Hepatocyte (in vitro differentiated cells): ENCODE measurements at regions not wholly inside any gene's neighbourhood (a gene's known extent, or its start where the extent isn't known, plus 50 kb on each side); places are given as distances from the start of the nearest gene placed in this dataset.

Experiments
- EZH2 ChIP-seq: fragments of 200-600 bp; sonication (generic); IDR thresholded peaks from 2 replicates; pipeline ENCODE4 v1.6.1; 2016; ENCODE audit warnings: antibody characterized with exemption, mild to moderate bottlenecking, borderline replicate concordance
- EZH2phosphoT487 ChIP-seq: fragments of 200-600 bp; sonication (generic); IDR thresholded peaks from one replicate; pipeline ENCODE4 v1.6.1; 2018; ENCODE audit warnings: antibody characterized with exemption, mild to moderate bottlenecking, low read depth, moderate library complexity; ENCODE audit not compliant: unreplicated experiment, severe bottlenecking
- TF ChIP-seq, protein P1 (sequence below): fragments of 200-600 bp; sonication (generic); IDR thresholded peaks from 2 replicates; pipeline ENCODE4 v1.5.1; 2016; ENCODE audit warnings: antibody characterized with exemption, mild to moderate bottlenecking; ENCODE audit not compliant: poor library complexity

DNA sequence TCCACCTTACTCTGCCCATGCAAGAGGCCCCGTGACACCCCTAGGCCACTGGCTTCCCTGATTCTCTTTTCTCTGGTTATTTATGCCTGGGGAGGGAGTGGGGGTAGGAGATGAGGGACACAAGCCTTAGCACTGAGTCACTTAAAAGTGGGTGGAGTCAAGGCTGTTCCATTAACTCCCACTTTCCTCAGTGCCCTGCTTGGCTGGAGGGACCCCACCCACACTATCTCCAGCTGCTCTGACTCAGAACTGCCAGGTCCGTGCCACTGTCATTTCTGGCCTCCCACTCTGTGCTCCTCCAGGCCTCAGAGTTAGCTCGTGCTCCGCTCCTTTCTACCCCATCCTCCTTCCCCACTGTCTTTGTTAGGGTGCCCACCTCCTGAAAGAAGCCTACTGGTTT is 113.4 kb upstream of the UQCRFS1 start:
- TF ChIP-seq, protein P1, sequence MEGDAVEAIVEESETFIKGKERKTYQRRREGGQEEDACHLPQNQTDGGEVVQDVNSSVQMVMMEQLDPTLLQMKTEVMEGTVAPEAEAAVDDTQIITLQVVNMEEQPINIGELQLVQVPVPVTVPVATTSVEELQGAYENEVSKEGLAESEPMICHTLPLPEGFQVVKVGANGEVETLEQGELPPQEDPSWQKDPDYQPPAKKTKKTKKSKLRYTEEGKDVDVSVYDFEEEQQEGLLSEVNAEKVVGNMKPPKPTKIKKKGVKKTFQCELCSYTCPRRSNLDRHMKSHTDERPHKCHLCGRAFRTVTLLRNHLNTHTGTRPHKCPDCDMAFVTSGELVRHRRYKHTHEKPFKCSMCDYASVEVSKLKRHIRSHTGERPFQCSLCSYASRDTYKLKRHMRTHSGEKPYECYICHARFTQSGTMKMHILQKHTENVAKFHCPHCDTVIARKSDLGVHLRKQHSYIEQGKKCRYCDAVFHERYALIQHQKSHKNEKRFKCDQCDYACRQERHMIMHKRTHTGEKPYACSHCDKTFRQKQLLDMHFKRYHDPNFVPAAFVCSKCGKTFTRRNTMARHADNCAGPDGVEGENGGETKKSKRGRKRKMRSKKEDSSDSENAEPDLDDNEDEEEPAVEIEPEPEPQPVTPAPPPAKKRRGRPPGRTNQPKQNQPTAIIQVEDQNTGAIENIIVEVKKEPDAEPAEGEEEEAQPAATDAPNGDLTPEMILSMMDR: no peak
- TF ChIP-seq EZH2phosphoT487: no peak
- TF ChIP-seq EZH2: no peak
